CD4-positive, alpha-beta T cell treated with Interleukin-17A for 1 hour (primary cell): ENCODE measurements at regions not wholly inside any gene's neighbourhood (a gene's known extent, or its start where the extent isn't known, plus 50 kb on each side); places are given as distances from the start of the nearest gene placed in this dataset.
"Not testable (repeated sequence)": the region's sequence is repeated elsewhere in the genome, so short reads cannot be mapped to it uniquely, and the experiment has no call there.

ENCODE experiments used
- DNase-seq: peaks from one replicate; pipeline ENCODE4 v3.0.0-alpha.2; 2020

DNA sequence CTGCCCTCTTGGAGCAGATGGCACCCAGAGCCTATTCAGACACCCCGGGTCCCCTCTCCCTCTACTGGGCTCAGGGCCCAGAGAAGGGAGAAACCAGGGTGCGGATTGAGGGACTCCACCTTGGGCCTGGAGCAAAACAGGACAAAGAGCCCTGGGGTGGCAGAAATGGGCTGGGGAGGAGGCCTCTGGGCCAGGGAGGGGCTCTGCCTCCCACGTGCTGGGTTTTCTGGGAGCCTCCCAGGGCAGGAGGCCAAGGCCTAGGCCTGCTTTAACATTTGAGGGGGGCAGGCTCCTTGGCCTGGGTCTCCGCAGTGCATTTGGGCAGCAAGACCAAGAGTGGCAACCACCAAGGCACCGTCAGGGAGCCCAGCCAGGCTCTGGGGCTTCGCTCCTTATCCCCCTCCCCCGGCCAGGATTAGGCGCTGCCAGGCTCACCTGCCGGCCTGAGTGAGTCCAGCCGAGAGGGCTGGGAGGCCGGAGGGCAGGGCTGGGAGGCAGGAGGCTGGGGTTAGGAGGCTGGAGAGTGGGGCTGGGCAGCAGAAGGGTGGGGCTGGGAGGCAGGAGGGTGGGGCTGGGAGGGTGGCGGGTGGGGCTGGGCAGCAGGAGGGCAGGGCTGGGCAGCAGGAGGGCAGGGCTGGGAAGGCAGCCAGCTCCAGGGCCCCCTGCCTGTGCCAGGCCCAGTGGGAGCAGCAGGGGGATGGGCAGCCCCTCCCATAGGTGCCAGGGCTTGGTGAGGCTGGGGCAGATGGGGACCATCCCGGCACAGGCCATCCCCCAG lies 101.8 kb upstream of the EIF5 start:
- no peak for DNase-seq

DNA sequence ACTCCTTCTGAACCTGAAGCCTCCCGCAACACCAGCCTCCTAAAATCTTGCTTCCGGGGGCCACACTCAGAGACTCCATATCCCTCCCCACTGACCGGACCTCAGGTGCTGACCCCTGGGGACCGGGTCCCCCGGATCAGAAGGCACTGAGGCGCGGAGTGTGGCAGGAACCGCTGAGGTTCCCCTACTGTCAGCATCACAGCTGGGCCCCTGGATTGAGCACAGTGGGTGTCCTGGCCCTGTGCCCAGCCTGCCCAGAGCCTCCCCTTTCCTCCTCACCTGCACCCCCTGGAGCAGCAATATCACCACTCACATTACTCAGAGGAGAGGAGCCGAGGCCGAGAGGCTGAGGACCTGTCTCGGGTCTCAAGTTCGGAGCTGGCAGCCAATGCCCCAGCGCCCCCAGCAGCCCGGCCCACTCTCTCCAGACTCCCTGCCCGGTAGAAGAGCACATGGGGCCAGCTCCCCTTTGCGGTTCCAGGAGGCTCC lies 101.2 kb upstream of the EIF5 start:
- no peak for DNase-seq

DNA sequence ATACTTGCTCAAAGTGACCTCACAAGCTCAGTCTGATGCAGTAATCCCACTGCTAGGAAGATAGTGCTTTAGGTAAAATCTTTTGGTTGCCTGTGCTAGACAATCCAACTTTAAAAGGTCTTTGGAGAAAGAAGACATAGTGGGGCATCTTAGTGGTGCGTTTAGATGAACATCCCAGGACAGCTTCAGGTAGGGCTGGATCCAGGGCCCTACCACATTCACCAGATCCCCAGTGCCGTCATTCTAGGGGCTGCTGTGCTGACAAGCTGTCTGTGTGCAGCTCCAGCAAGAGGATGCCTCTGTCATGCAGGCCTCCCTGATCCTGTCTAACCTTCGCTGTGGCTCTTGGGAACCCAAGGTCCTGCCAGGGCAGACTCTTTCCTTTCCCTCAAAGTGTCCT lies 100.7 kb upstream of the EIF5 start:
- no peak for DNase-seq

DNA sequence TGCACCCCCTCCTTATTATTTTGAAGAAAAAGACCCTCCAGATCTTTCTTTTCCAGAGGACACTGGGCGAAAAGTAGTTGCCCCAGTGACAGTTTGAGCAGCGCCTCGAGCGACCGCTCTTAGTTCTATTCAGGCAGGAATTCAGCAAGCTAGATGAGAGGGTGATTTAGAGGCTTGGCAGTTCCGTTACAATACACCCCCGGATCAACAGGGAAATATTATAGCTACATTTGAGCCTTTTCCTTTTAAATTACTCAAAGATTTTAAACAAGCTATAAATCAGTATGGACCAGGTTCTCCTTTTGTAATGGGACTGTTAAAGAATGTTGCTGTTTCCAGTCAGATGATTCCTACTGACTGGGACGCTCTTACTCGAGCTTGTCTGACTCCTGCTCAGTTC lies 99.2 kb upstream of the EIF5 start:
- not testable (repeated sequence) for DNase-seq

DNA sequence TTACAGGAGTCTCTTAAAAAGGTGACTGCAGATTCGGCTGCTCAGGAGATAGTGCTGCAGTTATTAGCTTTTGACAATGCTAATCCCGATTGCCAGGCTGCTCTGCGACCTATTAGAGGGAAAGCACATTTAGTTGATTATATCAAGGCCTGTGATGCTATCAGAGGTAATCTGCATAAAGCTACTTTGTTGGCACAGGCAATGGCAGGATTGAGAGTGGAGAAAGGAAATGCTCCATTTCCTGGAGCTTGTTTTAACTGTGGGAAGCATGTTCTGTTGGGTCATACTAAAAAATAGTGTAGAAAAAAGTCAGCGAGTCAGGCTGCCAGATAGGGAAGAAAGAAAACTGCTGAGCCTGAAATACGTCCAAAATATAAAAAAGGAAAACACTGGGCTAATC lies 98.5 kb upstream of the EIF5 start:
- DNase-seq = not testable (repeated sequence)

DNA sequence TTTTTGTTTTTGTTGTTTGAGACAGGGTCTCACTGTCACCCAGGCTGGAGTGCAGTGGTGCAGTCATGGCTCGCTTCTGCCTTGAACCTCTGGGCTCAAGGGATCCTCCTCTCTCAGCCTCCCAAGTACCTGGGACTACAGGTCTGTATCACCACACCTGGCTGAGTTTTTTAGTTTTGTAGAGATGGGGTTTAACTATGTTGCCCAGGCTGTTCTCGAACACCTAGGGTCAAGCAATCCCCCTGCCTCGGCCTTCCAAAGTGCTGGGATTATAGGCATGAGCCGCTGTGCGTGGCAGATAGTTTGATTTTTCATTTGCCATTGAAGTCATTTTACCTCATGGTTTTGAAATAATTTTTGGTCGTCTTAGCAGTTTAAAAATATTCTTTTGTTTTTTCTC lies 94.3 kb upstream of the EIF5 start:
- no peak for DNase-seq

DNA sequence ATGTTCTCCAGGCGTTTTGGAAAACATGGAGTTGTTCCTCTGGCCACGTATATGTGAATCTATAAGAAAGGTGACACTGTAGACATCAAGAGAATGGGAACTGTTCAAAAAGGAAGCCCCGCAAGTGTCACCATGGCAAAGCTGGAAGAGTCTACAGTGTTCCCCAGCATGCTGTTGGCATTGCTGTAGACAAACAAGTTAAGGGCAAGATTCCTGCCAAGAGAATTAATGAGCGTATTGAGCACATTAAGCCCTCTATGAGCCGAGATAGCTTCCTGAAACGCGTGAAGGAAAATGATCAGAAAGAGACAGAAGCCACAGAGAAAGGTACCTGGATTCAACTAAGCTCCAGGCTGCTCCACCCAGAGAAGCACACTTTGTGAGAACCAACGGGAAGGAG lies 92.5 kb upstream of the EIF5 start:
- DNase-seq = no peak

DNA sequence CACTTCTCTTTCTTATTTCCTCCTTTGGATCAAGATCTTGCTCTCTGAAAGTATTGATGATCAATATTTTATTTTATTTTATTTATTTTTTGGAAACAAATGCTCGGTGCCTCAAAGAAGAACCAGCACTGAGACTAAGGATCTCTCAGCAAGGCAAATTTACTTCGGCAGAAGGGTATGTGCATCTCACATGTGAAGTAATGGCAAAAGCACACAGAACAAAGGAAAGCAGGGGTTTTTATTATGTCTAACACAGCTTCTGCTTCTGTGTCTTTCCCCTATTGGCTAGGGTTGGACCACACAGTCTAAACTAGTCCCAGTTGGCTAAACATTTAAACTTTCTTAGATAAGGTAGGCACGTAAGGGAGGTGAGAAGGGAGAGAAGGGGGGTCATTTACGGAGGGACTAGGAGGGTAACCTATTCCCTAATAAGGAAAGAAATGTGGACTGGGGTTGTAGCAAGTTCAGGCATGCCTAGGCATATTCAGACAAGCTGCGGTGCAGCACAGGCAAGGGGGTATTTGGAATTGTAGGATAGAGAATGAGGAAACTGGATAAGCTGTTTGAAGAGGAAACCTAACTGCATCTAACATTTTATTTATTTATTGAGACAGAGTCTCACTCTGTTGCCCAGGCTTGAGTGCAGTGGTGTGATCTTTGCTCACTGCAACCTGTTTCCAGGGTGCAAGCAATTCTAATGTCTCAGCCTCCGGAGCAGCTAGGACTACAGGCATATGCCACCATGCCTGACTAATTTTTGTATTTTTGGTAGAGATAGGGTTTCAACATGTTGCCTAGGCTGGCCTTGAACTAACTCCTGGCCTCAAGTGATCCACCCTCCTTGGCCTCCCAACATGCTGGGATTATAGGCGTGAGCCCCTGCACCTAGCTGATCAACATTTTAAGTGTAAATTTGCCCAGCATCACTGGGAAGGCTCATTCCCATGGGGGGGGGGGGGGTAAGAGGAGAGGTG lies 90.0 kb upstream of the EIF5 start:
- DNase-seq = no peak

DNA sequence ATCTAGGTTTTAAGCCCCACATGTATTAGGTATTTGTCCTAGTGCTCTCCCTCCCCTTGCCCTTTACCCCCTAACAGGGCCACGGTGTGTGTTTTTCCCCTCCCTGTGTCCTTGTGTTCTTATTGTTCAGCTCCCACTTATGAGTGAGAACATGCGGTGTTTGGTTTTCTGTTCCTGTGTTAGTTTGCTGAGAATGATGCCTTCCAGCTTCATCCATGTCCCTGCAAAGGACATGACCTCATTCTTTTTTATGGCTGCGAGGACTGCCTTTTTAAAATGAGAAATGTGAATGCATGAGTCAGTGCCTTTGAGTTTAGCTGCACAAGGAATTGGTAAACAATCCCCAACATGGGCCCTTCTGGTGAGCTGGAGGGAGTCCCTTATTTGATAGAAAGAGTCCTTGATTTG lies 88.4 kb upstream of the EIF5 start:
- DNase-seq = not testable (repeated sequence)

DNA sequence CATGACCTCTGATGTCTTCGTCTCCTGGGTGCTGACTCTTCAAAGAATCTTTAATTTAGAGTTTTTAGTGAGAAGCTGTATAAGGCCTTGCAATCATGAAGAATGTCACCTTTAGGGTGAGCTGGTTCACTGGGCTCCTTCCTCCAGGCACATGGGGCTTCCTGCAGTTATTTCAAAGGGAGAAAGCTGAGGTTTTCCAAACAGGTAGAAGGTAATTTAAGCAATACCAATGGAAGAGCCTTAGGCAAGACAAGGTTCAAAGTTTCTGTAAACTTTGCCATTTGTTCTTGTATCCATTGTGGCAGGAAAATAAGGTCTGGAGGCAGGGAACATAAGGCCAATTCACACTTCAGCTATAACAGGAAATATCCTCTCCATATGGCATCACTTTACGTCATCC lies 88.0 kb upstream of the EIF5 start:
- DNase-seq = no peak

DNA sequence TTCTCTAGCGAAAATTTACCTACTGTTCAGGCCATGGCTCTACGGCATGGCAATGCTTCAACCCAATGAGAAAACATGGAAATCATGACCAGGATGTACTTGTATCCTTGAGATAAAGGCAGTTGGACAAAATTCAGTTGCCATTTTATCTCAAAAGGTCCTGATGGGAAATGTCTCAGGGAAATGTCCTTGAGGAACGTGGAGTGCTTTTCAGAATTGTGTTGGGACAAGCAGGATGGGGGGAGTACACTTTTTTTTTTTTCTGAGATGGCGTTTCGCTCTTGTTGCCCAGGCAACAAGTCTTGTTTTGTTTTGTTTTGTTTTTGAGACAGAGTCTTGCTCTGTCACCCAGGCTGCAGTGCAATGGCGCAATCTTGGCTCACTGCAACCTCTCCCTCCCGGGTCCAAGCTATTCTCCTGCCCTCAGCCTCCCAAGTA lies 86.8 kb upstream of the EIF5 start:
- DNase-seq = no peak

DNA sequence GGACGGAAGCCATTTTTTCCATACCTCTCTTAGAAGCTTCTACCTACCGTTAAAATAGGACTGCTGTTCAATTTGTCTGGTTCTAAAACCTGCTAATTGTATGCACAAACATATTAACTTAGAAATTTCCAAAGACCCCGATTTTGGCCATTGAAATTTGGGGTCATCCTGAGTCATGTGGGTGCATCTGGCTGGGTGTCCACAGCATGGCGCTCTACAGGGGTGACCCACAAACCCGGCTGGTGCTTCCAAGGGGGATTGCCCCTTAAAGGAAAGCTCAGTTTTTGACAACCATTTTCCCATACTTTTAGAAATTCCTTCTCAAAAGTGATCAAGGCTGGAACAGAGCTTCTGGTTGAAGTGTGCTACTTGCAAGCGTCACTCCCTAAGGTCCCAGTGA lies 83.9 kb upstream of the EIF5 start:
- no peak for DNase-seq

DNA sequence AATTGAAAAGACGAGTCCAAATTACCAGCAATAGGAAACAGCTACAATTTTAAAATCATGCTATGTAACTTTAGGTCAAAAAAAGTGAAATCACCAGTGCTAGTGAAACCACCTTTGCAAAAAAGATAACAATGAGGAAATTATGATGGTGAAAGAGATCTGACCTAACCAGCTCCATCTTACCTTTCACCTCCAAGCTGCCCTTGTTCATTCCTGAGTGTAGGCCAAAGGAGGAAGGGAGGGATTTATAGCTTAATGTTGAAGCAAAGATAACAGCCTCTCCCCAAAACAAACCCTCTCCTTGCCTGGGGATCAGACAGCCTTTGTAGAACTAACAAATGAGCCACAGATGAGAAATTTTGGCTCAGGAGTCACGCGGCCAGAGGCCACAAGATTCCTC lies 83.2 kb upstream of the EIF5 start:
- no peak for DNase-seq

DNA sequence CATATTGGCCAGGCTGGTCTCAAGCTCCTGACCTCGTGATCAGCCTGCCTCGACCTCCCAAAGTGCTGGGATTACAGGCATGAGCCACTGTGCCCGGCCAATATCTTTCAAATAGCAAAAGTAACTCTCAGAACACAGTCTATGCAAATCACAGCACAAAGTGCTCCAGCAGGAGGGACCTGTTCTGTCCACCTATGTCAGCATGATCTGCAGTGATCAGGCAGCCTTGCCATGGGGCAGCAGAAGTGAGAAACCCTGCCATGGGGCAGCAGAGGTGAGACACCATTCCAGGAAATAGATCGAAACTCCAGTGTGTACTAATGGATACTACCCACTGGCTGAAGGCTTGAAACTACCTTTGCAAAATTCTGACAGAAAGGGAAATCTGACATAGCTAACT lies 78.5 kb upstream of the EIF5 start:
- DNase-seq = no peak

DNA sequence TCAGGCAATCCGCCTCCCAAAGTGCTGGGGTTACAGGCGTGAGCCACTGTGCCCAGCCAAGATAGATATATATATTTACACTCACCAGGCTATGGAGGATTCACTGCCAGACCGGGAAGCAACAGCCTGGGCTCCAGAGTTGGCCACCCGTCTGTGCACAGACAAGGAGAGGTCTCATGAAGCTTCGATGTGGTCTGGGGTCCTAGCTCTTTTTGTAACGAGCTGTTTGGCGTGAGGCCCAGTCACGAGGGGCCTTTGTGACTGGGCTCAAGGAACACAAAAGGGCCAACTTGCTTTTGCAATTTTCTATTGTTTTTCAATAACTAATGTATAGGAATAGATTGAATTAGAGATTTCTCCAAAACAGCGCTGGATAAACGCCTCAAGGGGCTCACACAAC lies 77.6 kb upstream of the EIF5 start:
- DNase-seq = no peak

DNA sequence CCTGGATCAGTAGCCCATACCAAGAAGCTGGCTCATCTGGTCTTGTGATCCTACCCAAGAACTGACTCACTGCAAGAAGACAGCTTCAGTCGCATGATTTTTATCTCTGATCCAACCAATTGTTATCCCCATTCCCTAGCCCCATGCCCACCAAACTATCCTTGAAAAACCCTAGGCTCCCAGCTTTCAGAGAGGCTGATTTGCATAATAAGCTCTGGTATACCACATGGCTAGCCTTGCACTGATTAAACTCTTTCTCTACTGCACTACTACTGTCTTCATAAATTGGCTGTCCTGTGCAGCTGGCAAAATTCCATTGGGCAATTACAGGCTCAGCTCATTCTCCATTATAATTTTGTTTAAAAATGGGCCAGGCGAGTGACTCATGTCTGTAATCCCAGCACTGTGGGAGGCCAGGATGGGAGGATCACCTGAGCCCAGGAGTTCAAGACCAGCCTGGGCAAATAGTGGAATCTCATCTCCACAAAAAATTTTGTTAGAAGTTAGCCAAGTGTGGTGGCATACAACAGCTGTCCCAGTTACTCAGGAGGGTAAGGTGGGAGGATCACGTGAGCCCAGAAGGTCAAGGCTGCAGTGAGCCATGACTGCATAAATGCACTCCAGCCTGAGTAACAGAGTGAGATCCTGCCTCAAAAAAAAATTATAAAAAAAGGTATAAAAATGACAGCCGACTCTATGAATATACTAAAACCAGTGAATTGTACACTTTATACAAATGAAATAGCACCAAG lies 76.7 kb upstream of the EIF5 start:
- DNase-seq = no peak

DNA sequence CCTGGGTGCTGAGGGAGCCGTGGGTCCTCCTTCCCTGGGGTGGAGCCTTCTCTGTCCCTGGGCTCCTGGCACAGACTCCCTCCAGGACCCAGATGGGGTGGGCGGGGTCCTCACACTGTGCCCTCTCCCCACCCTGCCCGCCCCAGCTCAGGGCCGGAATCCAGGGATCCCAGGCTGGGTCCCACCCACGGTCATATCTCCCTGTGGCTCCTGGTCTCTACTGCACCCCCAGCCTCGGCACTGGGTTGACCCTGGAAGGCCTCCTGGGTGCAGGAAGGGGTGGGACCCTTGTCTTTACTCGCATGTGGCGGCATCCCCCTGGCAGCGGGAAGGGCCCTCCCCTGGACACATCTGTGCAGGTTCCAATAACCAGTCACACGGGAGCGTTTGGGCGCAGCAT lies 75.8 kb upstream of the EIF5 start:
- DNase-seq = no peak

DNA sequence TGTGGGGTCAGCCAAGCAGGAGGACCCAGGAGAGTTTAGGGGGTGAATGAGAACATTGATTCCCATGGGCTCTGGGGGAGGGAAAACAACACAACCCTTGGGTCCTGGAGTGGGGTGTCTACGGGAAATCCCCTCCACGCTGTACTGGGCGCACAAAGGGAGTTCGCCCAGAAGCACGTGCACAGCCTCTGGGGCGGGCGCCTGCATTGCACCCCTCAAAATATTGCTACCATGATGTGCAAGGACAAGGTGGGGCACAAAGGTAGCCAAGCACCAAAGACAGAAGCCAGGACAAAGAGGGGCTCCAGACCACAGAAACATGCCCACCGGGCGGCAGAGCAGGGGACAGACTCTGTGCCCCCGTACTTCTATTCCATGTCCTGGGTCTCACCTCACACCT lies 74.9 kb upstream of the EIF5 start:
- DNase-seq = no peak

DNA sequence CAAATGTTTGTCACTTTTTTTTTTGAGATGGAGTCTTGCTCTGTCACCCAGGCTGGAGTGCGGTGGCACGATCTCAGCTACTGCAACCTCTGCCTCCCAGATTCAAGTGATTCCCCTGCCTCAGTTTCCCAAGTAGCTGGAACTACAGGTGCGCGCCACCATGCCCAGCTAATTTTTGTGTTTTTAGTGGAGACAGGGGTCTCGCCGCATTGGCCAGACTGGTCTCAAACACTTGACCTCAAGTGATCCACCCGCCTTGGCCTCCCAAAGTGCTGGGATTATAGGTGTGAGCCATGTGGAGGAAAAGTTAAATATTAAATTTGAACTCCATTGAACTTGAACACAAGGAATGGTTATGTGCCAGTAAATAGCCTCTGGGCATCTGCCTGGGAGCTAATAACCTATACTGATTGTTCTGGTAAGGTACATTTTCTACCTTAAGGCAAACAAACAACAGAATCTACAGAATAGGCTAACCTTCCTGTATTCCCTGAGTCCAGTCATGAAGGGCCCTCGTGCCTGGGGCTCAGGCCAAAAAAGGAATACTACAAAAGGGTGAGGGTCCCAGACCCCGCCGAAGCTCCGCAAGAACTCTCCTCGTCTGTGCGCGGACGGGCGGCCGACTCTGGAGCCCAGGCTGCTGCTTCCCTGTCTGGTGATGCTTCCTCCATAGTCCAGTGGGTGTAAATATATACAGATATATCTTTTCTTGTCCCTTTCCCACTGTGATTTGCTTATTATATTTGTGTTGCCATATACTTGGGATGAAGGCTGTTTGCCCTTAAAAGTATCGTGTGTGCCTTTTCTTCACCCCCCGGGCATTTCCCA lies 74.0 kb upstream of the EIF5 start:
- DNase-seq = no peak

DNA sequence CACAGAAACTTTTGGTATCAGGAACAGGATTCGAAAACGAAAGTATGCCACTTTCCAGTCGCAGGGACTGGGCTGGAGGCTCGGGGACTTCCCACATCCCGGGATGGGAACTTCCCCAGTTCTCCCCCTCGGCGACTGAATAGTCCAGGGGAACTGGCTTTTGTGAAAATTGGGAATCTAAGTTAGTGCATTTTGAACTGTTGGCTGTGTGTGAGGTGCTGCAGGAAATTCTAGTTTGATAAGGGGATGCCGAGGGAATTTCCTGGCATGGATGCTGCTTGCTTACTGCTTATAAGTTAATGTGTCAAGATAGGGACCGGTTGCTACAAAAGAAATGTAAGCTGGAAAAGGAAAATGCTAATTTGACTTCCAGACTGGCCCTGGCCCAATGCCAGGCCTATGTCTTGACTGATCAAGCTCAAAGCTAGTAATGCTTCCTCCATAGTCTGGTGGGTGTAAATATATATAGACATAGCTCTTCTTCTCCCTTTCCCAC lies 73.4 kb upstream of the EIF5 start:
- DNase-seq = no peak

DNA sequence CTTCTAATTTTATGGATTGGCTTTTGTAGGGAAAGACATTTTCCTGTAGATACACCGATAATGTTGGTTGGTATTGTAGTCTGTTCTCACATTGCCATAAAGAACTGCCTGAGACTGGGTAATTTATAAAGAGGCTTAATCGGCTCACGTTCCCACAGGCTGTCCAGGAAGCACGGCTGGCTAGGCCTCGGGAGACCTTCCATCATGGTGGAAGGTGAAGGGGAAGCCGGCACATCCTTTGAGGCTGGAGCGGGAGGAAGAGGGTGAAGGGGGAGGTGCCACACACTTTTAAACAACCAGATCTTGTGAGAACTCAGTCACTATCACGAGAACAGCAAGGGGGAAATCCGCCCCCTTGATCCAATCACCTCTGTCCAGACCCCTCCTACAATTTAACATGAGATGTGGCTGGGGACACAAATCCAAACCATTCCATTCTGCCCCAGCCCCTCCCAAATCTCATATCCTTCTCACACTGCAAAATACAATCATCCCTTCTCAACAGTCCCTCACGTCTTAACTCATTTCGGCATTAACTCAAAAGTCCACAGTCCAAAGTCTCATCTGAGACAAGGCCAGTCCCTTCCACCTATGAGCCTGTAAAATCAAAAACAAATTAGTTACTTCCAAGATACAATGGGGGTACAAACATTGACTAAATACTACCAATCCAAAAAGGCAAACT lies 66.7 kb upstream of the EIF5 start:
- DNase-seq = no peak

DNA sequence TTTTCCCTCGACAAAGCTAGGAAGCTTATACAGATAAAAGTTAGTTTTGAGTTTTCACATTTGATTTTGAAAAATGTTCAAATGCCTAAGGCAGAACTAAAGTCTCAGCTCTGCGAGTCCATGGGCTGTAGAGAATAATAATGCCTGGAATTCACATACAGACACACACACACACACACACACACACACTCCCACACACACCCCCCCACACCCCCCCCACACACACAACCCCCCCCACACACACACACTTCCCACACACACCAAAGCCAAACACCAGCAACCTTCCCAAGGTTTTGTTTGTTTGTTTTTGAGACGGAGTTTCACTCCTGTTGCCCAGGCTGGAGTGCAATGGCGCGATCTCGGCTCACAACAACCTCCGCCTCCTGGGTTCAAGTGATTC lies 62.8 kb upstream of the EIF5 start:
- no peak for DNase-seq
